ENCODE measurements at regions not wholly inside any gene's neighbourhood (a gene's known extent, or its start where the extent isn't known, plus 50 kb on each side); places are given as distances from the start of the nearest gene placed in this dataset.

- DNase-seq = no peak
- CTCF ChIA-PET = no interaction called here
- no peak for ATAC-seq (ENCODE audit: low read depth)
- Histone ChIP-seq H2BK15ac (ENCODE audit: low read depth, low read length) (no peak overlapping the region), H3K4me2 (ENCODE audit: low read depth, low read length) (no peak overlapping the region), H3K14ac (replicated peaks; ENCODE audit: low read depth, low read length) (no peak overlapping the region), H3K27me3 (ENCODE audit: control insufficient read depth, insufficient read depth, low read length) (no peaks in the 10 kb centered on the region; the same call in none of the 2 replicates), H3K18ac (ENCODE audit: low read depth, low read length) (no peak overlapping the region), H2AK5ac (ENCODE audit: low read depth, low read length) (no peak overlapping the region), H3K9me3 (ENCODE audit: control insufficient read depth, insufficient read depth, low read length) (no peaks in the 10 kb centered on the region), H4K20me1 (ENCODE audit: insufficient read depth, low read length) (no peaks in the 10 kb centered on the region), H3K4me3 (ENCODE audit: insufficient read depth, low read depth, low read length) (no peak overlapping the region), H3K79me1 (ENCODE audit: low read depth in 1 of 2, low read length in 2 of 2) (no peaks in the 10 kb centered on the region), H4K5ac (ENCODE audit: low read depth, low read length) (no peak overlapping the region), H3K4me1 (ENCODE audit: control insufficient read depth, insufficient read depth, low read length) (no peaks in the 10 kb centered on the region), H2AK9ac (replicated peaks; ENCODE audit: low read depth, low read length, poor library complexity) (no peak overlapping the region), H4K8ac (ENCODE audit: low read depth in 2 of 2, low read length in 2 of 2) (no peak overlapping the region), H3K9me1 (ENCODE audit: insufficient read depth, low read length) (no peaks in the 10 kb centered on the region), H2BK5ac (ENCODE audit: low read depth, low read length, poor library complexity, severe bottlenecking) (no peak overlapping the region), H3K9ac (ENCODE audit: low read depth, low read length) (no peak overlapping the region), H2AFZ (replicated peaks; ENCODE audit: low read length, poor library complexity) (no peak overlapping the region), H3K23ac (ENCODE audit: low read depth, low read length) (no peak overlapping the region), H3K4ac (ENCODE audit: low read depth, low read length) (no peak overlapping the region), H3K27ac (ENCODE audit: insufficient read depth, low read length) (no peak overlapping the region), H4K91ac (ENCODE audit: insufficient read depth, low read depth, low read length) (no peak overlapping the region), H2BK120ac (ENCODE audit: low read depth, low read length) (no peak overlapping the region), H3K36me3 (ENCODE audit: control insufficient read depth, insufficient read depth, low read length) (no peaks in the 10 kb centered on the region), H2BK20ac (ENCODE audit: low read depth, low read length) (no peak overlapping the region), H3K56ac (ENCODE audit: extremely low read depth, insufficient read depth, low read length) (no peak overlapping the region)
- POLR2A ChIA-PET (ENCODE audit: unreplicated experiment) = no interaction called here
- TF ChIP-seq USF2 (IDR thresholded peaks at IDR 0.05; ENCODE audit: low read depth, low read length) (no peak), RAD21 (IDR thresholded peaks at IDR 0.05; ENCODE audit: low read length) (no peak), ELK1 (IDR thresholded peaks at IDR 0.05; ENCODE audit: borderline replicate concordance, low read depth, low read length) (no peak), MAFK (IDR thresholded peaks at IDR 0.05; ENCODE audit: low read depth, low read length) (no peak), CHD1 (IDR thresholded peaks at IDR 0.05; ENCODE audit: low read depth, low read length) (no peak), NFE2L2 (IDR thresholded peaks at IDR 0.05; ENCODE audit: low read depth, low read length) (no peak), CEBPB (IDR thresholded peaks at IDR 0.05; ENCODE audit: low read depth, low read length) (no peak), MAZ (IDR thresholded peaks at IDR 0.05; ENCODE audit: borderline replicate concordance, low read depth, low read length) (no peak), MXI1 (IDR thresholded peaks at IDR 0.05; ENCODE audit: borderline replicate concordance, low read depth, low read length) (no peak), POLR2A (IDR thresholded peaks at IDR 0.05; ENCODE audit: low read depth, low read length) (no peak), RFX5 (IDR thresholded peaks at IDR 0.05; ENCODE audit: low read depth, low read length) (no peak), FOS (IDR thresholded peaks at IDR 0.05; ENCODE audit: low read depth, low read length) (no peak), SMC3 (IDR thresholded peaks at IDR 0.05; ENCODE audit: low read depth, low read length) (no peak), BHLHE40 (IDR thresholded peaks at IDR 0.05; ENCODE audit: low read depth, low read length) (no peak), RCOR1 (IDR thresholded peaks at IDR 0.05; ENCODE audit: insufficient replicate concordance, low read length) (no peak), CTCF (conservative IDR thresholded peaks at IDR 0.05; ENCODE audit: low read depth, low read length) (no peak)
- intact Hi-C loops (cut with micrococcal nuclease) (no loop called here), dilution Hi-C loops (cut with HindIII; ENCODE audit: low sequenced_read_pairs, unreplicated experiment) (no loop called here), in situ Hi-C loops (cut with MboI; ENCODE audit: low sequenced_read_pairs) (no loop called here)
- BruUV-seq (replicated peaks) = no TSS peak
Observed at GRCh38 chr3:31270010-31270409, 262.7 kb upstream of the STT3B start.

All from IMR-90 (cell line).